ENCODE measurements at regions not wholly inside any gene's neighbourhood (a gene's known extent, or its start where the extent isn't known, plus 50 kb on each side); places are given as distances from the start of the nearest gene placed in this dataset.

GRCh38 chr6:48671505-48671904 is 560.5 kb upstream of the PTCHD4 start:
- Histone ChIP-seq H3F3A (ENCODE audit: insufficient read depth, low read depth) (no peaks in the 10 kb centered on the region), H3K36me3 (ENCODE audit: low read depth) (no peaks in the 10 kb centered on the region), H3K4me3 (no peak overlapping the region), H3K27ac (no peak overlapping the region), H3K4me1 (replicated peaks; ENCODE audit: insufficient read depth) (0 out of 2 replicates have a peak, but pooled peaks cover 4% of the 10 kb centered on the region), H3K9me3 (ENCODE audit: insufficient read depth, low read depth) (no peaks in the 10 kb centered on the region), H4K20me1 (ENCODE audit: insufficient read depth) (no peaks in the 10 kb centered on the region), H3K27me3 (ENCODE audit: insufficient read depth, low read depth) (no peaks in the 10 kb centered on the region), H2AFZ (no peak overlapping the region), H3K9me2 (ENCODE audit: insufficient read depth) (peaks cover 7% of the 10 kb centered on the region; the same call in 1 of the 2 replicates), H3K79me2 (ENCODE audit: low read depth) (no peaks in the 10 kb centered on the region), H3K4me2 (no peak overlapping the region)
- no peak for DNase-seq
- TF ChIP-seq CTCF (conservative IDR thresholded peaks at IDR 0.05) (no peak), EZH2 (IDR thresholded peaks at IDR 0.05; ENCODE audit: low read depth) (no peak)
- intact Hi-C loops (cut with micrococcal nuclease; ENCODE audit: unreplicated experiment): no loop called here
- no TSS peak for BruUV-seq (replicated peaks)
- POLR2A ChIA-PET (ENCODE audit: unreplicated experiment): no interaction called here
- CTCF ChIA-PET: no interaction called here

- no peaks in the 10 kb centered on the region for H3K9me3 ChIP-seq (ENCODE audit: insufficient read depth, low read depth)
- peaks cover 7% of the 10 kb centered on the region; the same call in 1 of the 2 replicates for H3K9me2 ChIP-seq (ENCODE audit: insufficient read depth)
- intact Hi-C loops (cut with micrococcal nuclease; ENCODE audit: unreplicated experiment): no loop called here
- no peak overlapping the region for H2AFZ ChIP-seq
- H3K27ac ChIP-seq: no peak overlapping the region
- no peak overlapping the region for H3K4me3 ChIP-seq
- H3F3A ChIP-seq (ENCODE audit: insufficient read depth, low read depth): no peaks in the 10 kb centered on the region
- no peak overlapping the region for H3K4me2 ChIP-seq
- ChIA-PET POLR2A (ENCODE audit: unreplicated experiment) (no interaction called here), CTCF (no interaction called here)
- no peaks in the 10 kb centered on the region for H3K27me3 ChIP-seq (ENCODE audit: insufficient read depth, low read depth)
- no TSS peak for BruUV-seq (replicated peaks)
- H3K36me3 ChIP-seq (ENCODE audit: low read depth): no peaks in the 10 kb centered on the region
- no peak for DNase-seq
- no peak for TF ChIP-seq CTCF (conservative IDR thresholded peaks at IDR 0.05)
- 0 out of 2 replicates have a peak, but pooled peaks cover 4% of the 10 kb centered on the region for H3K4me1 ChIP-seq (replicated peaks; ENCODE audit: insufficient read depth)
- no peaks in the 10 kb centered on the region for H4K20me1 ChIP-seq (ENCODE audit: insufficient read depth)
- H3K79me2 ChIP-seq (ENCODE audit: low read depth): no peaks in the 10 kb centered on the region
Measured at GRCh38 chr6:48670546-48670945, 559.5 kb upstream of the PTCHD4 start.

DNA sequence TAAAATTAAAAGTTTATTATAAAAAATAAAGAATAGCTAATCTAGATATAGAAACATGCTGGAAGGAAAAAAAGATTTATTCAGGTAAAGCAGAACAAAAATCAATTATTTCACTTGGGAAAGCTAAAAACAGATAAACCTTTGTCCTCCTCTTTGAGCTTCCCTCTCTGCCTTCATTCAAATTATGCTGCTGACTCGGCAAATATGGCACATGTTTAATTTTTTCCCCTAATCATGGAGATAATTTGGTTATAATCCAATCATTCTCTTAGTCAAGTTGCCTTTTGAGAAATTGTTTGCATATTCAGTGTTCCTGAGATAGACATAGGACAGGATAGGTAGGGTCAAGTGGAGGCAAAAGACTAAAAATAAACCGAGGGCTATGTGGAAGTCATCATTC is 556.8 kb upstream of the PTCHD4 start:
- no peaks in the 10 kb centered on the region for H3K9me3 ChIP-seq (ENCODE audit: insufficient read depth, low read depth)
- H3K36me3 ChIP-seq (ENCODE audit: low read depth): no peaks in the 10 kb centered on the region
- no peaks in the 10 kb centered on the region for H3K79me2 ChIP-seq (ENCODE audit: low read depth)
- BruUV-seq (replicated peaks): no TSS peak
- H3F3A ChIP-seq (ENCODE audit: insufficient read depth, low read depth): no peaks in the 10 kb centered on the region
- H4K20me1 ChIP-seq (ENCODE audit: insufficient read depth): no peaks in the 10 kb centered on the region
- no peak for DNase-seq
- no peak overlapping the region for H2AFZ ChIP-seq
- no peak overlapping the region for H3K4me2 ChIP-seq
- 0 out of 2 replicates have a peak, but pooled peaks cover 4% of the 10 kb centered on the region for H3K4me1 ChIP-seq (replicated peaks; ENCODE audit: insufficient read depth)
- H3K27ac ChIP-seq: no peak overlapping the region
- H3K27me3 ChIP-seq (ENCODE audit: insufficient read depth, low read depth): no peaks in the 10 kb centered on the region
- no peak overlapping the region for H3K4me3 ChIP-seq
- H3K9me2 ChIP-seq (ENCODE audit: insufficient read depth): peaks cover 7% of the 10 kb centered on the region; the same call in 1 of the 2 replicates
- intact Hi-C loops (cut with micrococcal nuclease; ENCODE audit: unreplicated experiment): no loop called here
- ChIA-PET POLR2A (ENCODE audit: unreplicated experiment) (no interaction called here), CTCF (no interaction called here)
- no peak for TF ChIP-seq EZH2 (IDR thresholded peaks at IDR 0.05; ENCODE audit: low read depth)
- no peak for TF ChIP-seq CTCF (conservative IDR thresholded peaks at IDR 0.05)

Data from PC-9 (cell line).